ENCODE measurements at regions not wholly inside any gene's neighbourhood (a gene's known extent, or its start where the extent isn't known, plus 50 kb on each side); places are given as distances from the start of the nearest gene placed in this dataset.

DNA sequence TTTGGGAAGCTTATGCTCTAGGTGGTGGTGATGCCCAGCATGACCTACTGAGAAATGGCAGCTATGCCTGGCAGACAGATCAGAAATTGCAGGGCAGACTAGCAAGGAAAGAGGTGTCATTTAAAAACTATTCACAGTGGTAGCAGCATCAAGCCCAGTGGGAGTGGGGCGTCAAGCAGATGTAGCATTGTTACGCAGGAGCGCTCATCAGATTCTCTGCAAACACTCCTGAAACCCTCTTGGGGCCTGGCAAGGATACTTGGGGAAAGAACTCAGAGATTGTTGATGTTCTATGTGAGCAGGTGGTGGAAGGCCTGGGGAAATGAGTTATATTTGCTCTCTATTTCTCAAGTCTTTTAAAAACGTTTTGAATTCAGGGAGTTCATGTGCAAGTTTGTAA, 437.6 kb downstream of the RAPGEF2 start:
- Histone ChIP-seq H3K4me1 (no peaks in the 10 kb centered on the region), H3K27me3 (no peaks in the 10 kb centered on the region), H3K27ac (no peak overlapping the region), H3K9me3 (no peaks in the 10 kb centered on the region), H3K4me3 (no peak overlapping the region), H3K36me3 (no peaks in the 10 kb centered on the region)
- TF ChIP-seq CTCF (IDR thresholded peaks at IDR 0.05): no peak
- no peak for TF ChIP-seq POLR2A (IDR thresholded peaks at IDR 0.05)
- TF ChIP-seq EP300 (IDR thresholded peaks at IDR 0.05): no peak
- no peak for TF ChIP-seq POLR2AphosphoS5 (IDR thresholded peaks at IDR 0.05)
- no peak for DNase-seq
- WGBS, 2 donors: 54 to 69% methylated on average over 4 of the region's 4 CpGs
- ATAC-seq (ENCODE audit: low FRiP score in 2 of 2): no peak

- WGBS, 2 donors: 80 to 81% methylated on average over 2 of the region's 2 CpGs
- Histone ChIP-seq H3K27ac (no peak overlapping the region), H3K9me3 (no peaks in the 10 kb centered on the region), H3K4me1 (no peaks in the 10 kb centered on the region), H3K4me3 (no peak overlapping the region), H3K27me3 (no peaks in the 10 kb centered on the region), H3K36me3 (no peaks in the 10 kb centered on the region)
- ATAC-seq (ENCODE audit: low FRiP score in 2 of 2) (no peak), DNase-seq (no peak)
- no peak for TF ChIP-seq POLR2AphosphoS5 (IDR thresholded peaks at IDR 0.05)
These were observed 438.3 kb downstream of the RAPGEF2 start for GRCh38 chr4:159541143-159541542.

- DNase-seq (no peak), ATAC-seq (ENCODE audit: low FRiP score in 2 of 2) (no peak)
- Histone ChIP-seq H3K27ac (no peak overlapping the region), H3K27me3 (no peaks in the 10 kb centered on the region), H3K9me3 (no peaks in the 10 kb centered on the region), H3K4me3 (no peak overlapping the region), H3K4me1 (no peaks in the 10 kb centered on the region), H3K36me3 (no peaks in the 10 kb centered on the region)
- WGBS, 2 donors: 19 to 25% methylated on average over 1 of the region's 1 CpG
- no peak for TF ChIP-seq CTCF (IDR thresholded peaks at IDR 0.05)
- no peak for TF ChIP-seq POLR2A (IDR thresholded peaks at IDR 0.05)
- no peak for TF ChIP-seq POLR2AphosphoS5 (IDR thresholded peaks at IDR 0.05)
- no peak for TF ChIP-seq EP300 (IDR thresholded peaks at IDR 0.05)
These were observed 439.4 kb downstream of the RAPGEF2 start for GRCh38 chr4:159542296-159542695.

DNA sequence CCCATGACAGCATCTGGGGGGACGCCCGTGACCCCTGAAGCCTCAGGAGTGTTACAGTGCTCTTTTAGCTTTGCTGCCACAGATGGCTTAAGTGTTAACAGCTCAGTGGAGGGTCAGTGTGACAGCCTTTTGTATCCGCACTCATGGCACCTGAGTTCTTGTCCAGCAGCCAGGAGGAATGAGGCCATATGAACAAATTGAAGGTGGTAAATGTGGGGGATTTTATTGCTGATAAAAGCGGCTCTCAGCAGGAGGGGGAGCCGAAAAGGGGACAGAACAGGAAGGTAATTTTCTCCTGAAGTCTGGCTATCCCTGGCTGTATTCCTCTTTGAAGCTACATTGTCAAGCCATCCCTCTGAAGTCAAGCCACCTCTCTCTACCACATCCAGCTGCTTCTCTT, 441.0 kb downstream of the RAPGEF2 start:
- TF ChIP-seq EP300 (IDR thresholded peaks at IDR 0.05) (no peak), POLR2AphosphoS5 (IDR thresholded peaks at IDR 0.05) (no peak), CTCF (IDR thresholded peaks at IDR 0.05) (no peak), POLR2A (IDR thresholded peaks at IDR 0.05) (no peak)
- ATAC-seq (ENCODE audit: low FRiP score in 2 of 2) (no peak), DNase-seq (no peak)
- 65 to 73% methylated on average over 5 of the region's 5 CpGs for WGBS, 2 donors
- H3K36me3 ChIP-seq: no peaks in the 10 kb centered on the region
- H3K4me1 ChIP-seq: no peaks in the 10 kb centered on the region
- H3K27ac ChIP-seq: no peak overlapping the region
- H3K4me3 ChIP-seq: no peak overlapping the region
- no peaks in the 10 kb centered on the region for H3K9me3 ChIP-seq
- H3K27me3 ChIP-seq: no peaks in the 10 kb centered on the region

GRCh38 chr4:159545556-159545955, 442.7 kb downstream of the RAPGEF2 start:
- 89 to 100% methylated on average over 2 of the region's 2 CpGs for WGBS, 2 donors
- TF ChIP-seq POLR2AphosphoS5 (IDR thresholded peaks at IDR 0.05) (no peak), POLR2A (IDR thresholded peaks at IDR 0.05) (no peak), EP300 (IDR thresholded peaks at IDR 0.05) (no peak), CTCF (IDR thresholded peaks at IDR 0.05) (no peak)
- DNase-seq: no peak
- no peaks in the 10 kb centered on the region for H3K4me1 ChIP-seq
- H3K27ac ChIP-seq: no peak overlapping the region
- no peaks in the 10 kb centered on the region for H3K9me3 ChIP-seq
- ATAC-seq (ENCODE audit: low FRiP score in 2 of 2): no peak
- no peaks in the 10 kb centered on the region for H3K36me3 ChIP-seq
- no peaks in the 10 kb centered on the region for H3K27me3 ChIP-seq
- H3K4me3 ChIP-seq: no peak overlapping the region

All from upper lobe of left lung (tissue), 6 donors.